GM21381 (cell line): ENCODE measurements at regions not wholly inside any gene's neighbourhood (a gene's known extent, or its start where the extent isn't known, plus 50 kb on each side); places are given as distances from the start of the nearest gene placed in this dataset.
"Not testable (repeated sequence)": the region's sequence is repeated elsewhere in the genome, so short reads cannot be mapped to it uniquely, and the experiment has no call there.

Experiments used
- ATAC-seq: cut with Tn5 transposase; IDR thresholded peaks from one replicate; pipeline ENCODE4 v1.9.1; 2021; ENCODE audit warnings: mild to moderate bottlenecking, moderate library complexity; ENCODE audit not compliant: unreplicated experiment

GRCh38 chr13:105758918-105759860 lies 776.3 kb downstream of the EFNB2 start:
- ATAC-seq, result no peak

- no peak for ATAC-seq
Measured at GRCh38 chr13:105740739-105741138, 794.7 kb downstream of the EFNB2 start.

GRCh38 chr13:105737688-105738087 lies 797.8 kb downstream of the EFNB2 start:
- no peak for ATAC-seq

- no peak for ATAC-seq
Measured at GRCh38 chr13:105735281-105735680, 800.2 kb downstream of the EFNB2 start.

GRCh38 chr13:105732806-105733529 lies 802.5 kb downstream of the EFNB2 start:
- no peak for ATAC-seq

- no peak for ATAC-seq
Measured at GRCh38 chr13:105725887-105726286, 809.6 kb downstream of the EFNB2 start.

GRCh38 chr13:105721016-105721415 lies 814.4 kb downstream of the EFNB2 start:
- ATAC-seq, result no peak

- no peak for ATAC-seq
Measured at GRCh38 chr13:105719859-105720258, 815.6 kb downstream of the EFNB2 start.

GRCh38 chr13:105709181-105709580 lies 826.3 kb downstream of the EFNB2 start:
- no peak for ATAC-seq

GRCh38 chr13:105703843-105704242 lies 831.6 kb downstream of the EFNB2 start:
- no peak for ATAC-seq

GRCh38 chr13:105702441-105702840 lies 833.0 kb downstream of the EFNB2 start:
- no peak for ATAC-seq

GRCh38 chr13:105692769-105693168 lies 842.7 kb downstream of the EFNB2 start:
- ATAC-seq, result no peak

- ATAC-seq, result no peak
Measured at GRCh38 chr13:105684216-105684615, 851.2 kb downstream of the EFNB2 start.

- no peak for ATAC-seq
Measured at GRCh38 chr13:105679838-105680237, 855.6 kb downstream of the EFNB2 start.

- no peak for ATAC-seq
Measured at GRCh38 chr13:105678072-105678471, 857.4 kb downstream of the EFNB2 start.

GRCh38 chr13:105672881-105673280 lies 862.6 kb downstream of the EFNB2 start:
- ATAC-seq, result no peak

- not testable (repeated sequence) for ATAC-seq
Measured at GRCh38 chr13:105671131-105671530, 864.3 kb downstream of the EFNB2 start.

GRCh38 chr13:105670179-105670990 lies 865.1 kb downstream of the EFNB2 start:
- peak; percentile 61 for ATAC-seq

- no peak for ATAC-seq
Measured at GRCh38 chr13:105665284-105665683, 870.2 kb downstream of the EFNB2 start.

- ATAC-seq, result no peak
Measured at GRCh38 chr13:105663182-105663581, 872.3 kb downstream of the EFNB2 start.

- no peak for ATAC-seq
Measured at GRCh38 chr13:105660561-105660960, 874.9 kb downstream of the EFNB2 start.
